SH-SY5Y (cell line): ENCODE measurements at regions not wholly inside any gene's neighbourhood (a gene's known extent, or its start where the extent isn't known, plus 50 kb on each side); places are given as distances from the start of the nearest gene placed in this dataset.
A peak's percentile ranks its signal among the peaks of the same experiment; 100 is the strongest.

Source experiments
- GATA2 ChIP-seq: IDR thresholded peaks from 2 replicates; pipeline ENCODE4 v1.6.1; 2011; ENCODE audit warnings: mild to moderate bottlenecking, low read depth, low read length
- GATA3 ChIP-seq: IDR thresholded peaks from 2 replicates; pipeline ENCODE4 v1.6.1; 2011; ENCODE audit warnings: low read depth, mild to moderate bottlenecking, low read length, moderate library complexity

GRCh38 chr14:71812693-71813092 lies 119.5 kb upstream of the RGS6 start:
- TF ChIP-seq GATA3 (no peak), GATA2 (no peak)

- TF ChIP-seq GATA2: no peak
- no peak for TF ChIP-seq GATA3
Measured at GRCh38 chr14:71815110-71815509, 117.1 kb upstream of the RGS6 start.

- TF ChIP-seq GATA3 (no peak), GATA2 (no peak)
Measured at GRCh38 chr14:71824816-71825215, 107.4 kb upstream of the RGS6 start.

GRCh38 chr14:71833476-71833875 lies 98.8 kb upstream of the RGS6 start:
- TF ChIP-seq GATA2: no peak
- no peak for TF ChIP-seq GATA3

- TF ChIP-seq GATA2 (no peak), GATA3 (no peak)
Measured at GRCh38 chr14:71834284-71835204, 97.7 kb upstream of the RGS6 start.

GRCh38 chr14:71852181-71852580 lies 80.0 kb upstream of the RGS6 start:
- TF ChIP-seq GATA2 (no peak), GATA3 (no peak)

- no peak for TF ChIP-seq GATA3
- TF ChIP-seq GATA2: 0 out of 2 replicates have a peak, but pooled peaks have one; percentile 29
Measured at GRCh38 chr14:71855399-71856036, 76.7 kb upstream of the RGS6 start.

GRCh38 chr14:71856199-71856919 lies 75.9 kb upstream of the RGS6 start:
- TF ChIP-seq GATA2 (no peak), GATA3 (no peak)

GRCh38 chr14:71863049-71863448 lies 69.2 kb upstream of the RGS6 start:
- no peak for TF ChIP-seq GATA3
- no peak for TF ChIP-seq GATA2

- no peak for TF ChIP-seq GATA2
- no peak for TF ChIP-seq GATA3
Measured at GRCh38 chr14:71863766-71864165, 68.5 kb upstream of the RGS6 start.
